Neural cell (in vitro differentiated cells): ENCODE measurements at regions not wholly inside any gene's neighbourhood (a gene's known extent, or its start where the extent isn't known, plus 50 kb on each side); places are given as distances from the start of the nearest gene placed in this dataset.

Experiments used
- H2AFZ ChIP-seq: fragments of 200-600, 300-800 bp; sonication (generic), shearing (Covaris generic); 2 replicates; pipeline ENCODE4 v1.6.0; 2014; ENCODE audit warnings: low read depth, mild to moderate bottlenecking, antibody characterized with exemption, low read length, moderate library complexity
- H3F3A ChIP-seq: fragments of 200-600 bp; shearing (Covaris generic); 2 replicates; pipeline ENCODE4 v1.6.1; 2016; ENCODE audit warnings: mild to moderate bottlenecking, moderate library complexity, mixed read lengths, antibody characterized with exemption, low read length; ENCODE audit not compliant: insufficient read depth, poor library complexity, severe bottlenecking
- H3K27ac ChIP-seq: fragments of 200-600, 300-800 bp; sonication (generic), shearing (Covaris generic); 2 replicates; pipeline ENCODE4 v1.5.1; 2014; ENCODE audit warnings: mild to moderate bottlenecking, low read length, moderate library complexity
- H3K27me3 ChIP-seq: fragments of 300-800, 200-600 bp; sonication (generic), shearing (Covaris generic); 2 replicates; pipeline ENCODE4 v1.6.0; 2014; ENCODE audit warnings: mild to moderate bottlenecking, low read depth, low read length, moderate library complexity; ENCODE audit not compliant: insufficient read depth
- H3K36me3 ChIP-seq: fragments of 300-800, 200-600 bp; sonication (generic), shearing (Covaris generic); 2 replicates; pipeline ENCODE4 v1.5.1; 2014; ENCODE audit warnings: mild to moderate bottlenecking, antibody characterized with exemption, low read length, moderate library complexity; ENCODE audit not compliant: insufficient read depth
- H3K4me2 ChIP-seq: fragments of 300-800, 200-600 bp; sonication (generic), shearing (Covaris generic); 2 replicates; pipeline ENCODE4 v1.6.0; 2014; ENCODE audit warnings: mild to moderate bottlenecking, low read length
- H3K4me3 ChIP-seq: fragments of 300-800, 200-600 bp; sonication (generic), shearing (Covaris generic); 2 replicates; pipeline ENCODE4 v1.5.1; 2014; ENCODE audit warnings: mild to moderate bottlenecking, low read length, moderate library complexity
- H3K79me2 ChIP-seq: fragments of 200-600 bp; shearing (Covaris generic); replicated peaks from 2 replicates; pipeline ENCODE4 v1.6.0; 2014; ENCODE audit warnings: mild to moderate bottlenecking, low read length, moderate library complexity; ENCODE audit not compliant: insufficient read depth
- H3K9ac ChIP-seq: fragments of 300-800, 200-600 bp; sonication (generic), shearing (Covaris generic); 2 replicates; pipeline ENCODE4 v1.6.1; 2016; ENCODE audit warnings: mild to moderate bottlenecking, low read length, mixed read lengths
- H3K9me2 ChIP-seq: fragments of 200-600 bp; shearing (Covaris generic); 2 replicates; pipeline ENCODE4 v1.6.1; 2016; ENCODE audit warnings: mild to moderate bottlenecking, low read length, mixed read lengths; ENCODE audit not compliant: insufficient read depth
- H3K9me3 ChIP-seq: fragments of 200-600, 300-800 bp; sonication (generic), shearing (Covaris generic); 2 replicates; pipeline ENCODE4 v1.6.1; 2016; ENCODE audit warnings: mild to moderate bottlenecking, mixed run types, low read length, moderate library complexity, mixed read lengths
- H4K20me1 ChIP-seq: fragments of 200-600 bp; shearing (Covaris generic); 2 replicates; pipeline ENCODE4 v1.6.1; 2016; ENCODE audit warnings: mild to moderate bottlenecking, mixed run types; ENCODE audit not compliant: insufficient read depth
- CTCF ChIP-seq: fragments of 450-650 bp; IDR thresholded peaks from 2 replicates; pipeline ENCODE4 v1.5.1; 2014; ENCODE audit warnings: antibody characterized with exemption, mild to moderate bottlenecking, moderate library complexity; ENCODE audit not compliant: poor library complexity, severe bottlenecking
- EP300 ChIP-seq: fragments of 450-650 bp; conservative IDR thresholded peaks from 2 replicates; pipeline ENCODE4 v1.6.1; 2014; ENCODE audit warnings: antibody characterized with exemption, mild to moderate bottlenecking, moderate library complexity; ENCODE audit not compliant: poor library complexity, severe bottlenecking
- EZH2 ChIP-seq: fragments of 200-600, 300-800 bp; shearing (Covaris generic), sonication (generic); IDR thresholded peaks from 2 replicates; pipeline ENCODE4 v1.6.1; 2014; ENCODE audit warnings: antibody characterized with exemption, low read length, borderline replicate concordance, mild to moderate bottlenecking; ENCODE audit not compliant: insufficient read depth, poor library complexity, severe bottlenecking
- MXI1 ChIP-seq: fragments of 450-650 bp; conservative IDR thresholded peaks from 2 replicates; pipeline ENCODE4 v1.6.1; 2014; ENCODE audit warnings: antibody characterized with exemption, mild to moderate bottlenecking; ENCODE audit not compliant: poor library complexity, severe bottlenecking
- POLR2AphosphoS5 ChIP-seq: IDR thresholded peaks from 2 replicates; pipeline ENCODE4 v1.6.1; 2012
- RAD21 ChIP-seq: fragments of 450-650 bp; conservative IDR thresholded peaks from 2 replicates; pipeline ENCODE4 v1.6.1; 2014; ENCODE audit warnings: antibody characterized with exemption, mild to moderate bottlenecking, moderate library complexity
- REST ChIP-seq: IDR thresholded peaks from 2 replicates; pipeline ENCODE4 v1.6.1; 2012; ENCODE audit warnings: borderline replicate concordance
- SMC3 ChIP-seq: fragments of 450-650 bp; conservative IDR thresholded peaks from 2 replicates; pipeline ENCODE4 v1.6.1; 2014; ENCODE audit warnings: antibody characterized with exemption, mild to moderate bottlenecking, moderate library complexity; ENCODE audit not compliant: poor library complexity
- TAF1 ChIP-seq: IDR thresholded peaks from 2 replicates; pipeline ENCODE4 v1.6.1; 2012; ENCODE audit warnings: low read depth

- H3K27me3 ChIP-seq, result no peaks in the 10 kb centered on the region
- H3K4me2 ChIP-seq, result no peak overlapping the region
- TF ChIP-seq CTCF, result no peak
- no peak for TF ChIP-seq REST
- no peak for TF ChIP-seq EZH2
- TF ChIP-seq MXI1, result no peak
- no peak for TF ChIP-seq EP300
- TF ChIP-seq POLR2AphosphoS5, result no peak
- no peak for TF ChIP-seq RAD21
- TF ChIP-seq SMC3, result no peak
- no peak for TF ChIP-seq TAF1
- H3K79me2 ChIP-seq, result no peaks in the 10 kb centered on the region
- H4K20me1 ChIP-seq, result no peaks in the 10 kb centered on the region
- no peaks in the 10 kb centered on the region for H3K36me3 ChIP-seq
- no peaks in the 10 kb centered on the region for H3K9me3 ChIP-seq
- H3K4me3 ChIP-seq, result no peak overlapping the region
- no peak overlapping the region for H3K27ac ChIP-seq
- H3K9ac ChIP-seq, result no peak overlapping the region
- no peak overlapping the region for H2AFZ ChIP-seq
- no peaks in the 10 kb centered on the region for H3K9me2 ChIP-seq
- H3F3A ChIP-seq, result no peaks in the 10 kb centered on the region
These were observed 70.5 kb upstream of the PRL start for GRCh38 chr6:22367346-22367745.

GRCh38 chr6:22368794-22369193 lies 72.0 kb upstream of the PRL start:
- H3K79me2 ChIP-seq, result no peaks in the 10 kb centered on the region
- H3K27ac ChIP-seq, result no peak overlapping the region
- H3K36me3 ChIP-seq, result no peaks in the 10 kb centered on the region
- H3F3A ChIP-seq, result no peaks in the 10 kb centered on the region
- H4K20me1 ChIP-seq, result no peaks in the 10 kb centered on the region
- H3K4me2 ChIP-seq, result no peak overlapping the region
- H3K27me3 ChIP-seq, result no peaks in the 10 kb centered on the region
- no peaks in the 10 kb centered on the region for H3K9me2 ChIP-seq
- H3K9ac ChIP-seq, result no peak overlapping the region
- no peak overlapping the region for H3K4me3 ChIP-seq
- TF ChIP-seq CTCF (no peak), POLR2AphosphoS5 (no peak), EZH2 (no peak), MXI1 (no peak), REST (no peak), RAD21 (no peak), SMC3 (no peak), TAF1 (no peak), EP300 (no peak)
- H2AFZ ChIP-seq, result no peak overlapping the region
- H3K9me3 ChIP-seq, result no peaks in the 10 kb centered on the region
